Activated naive CD4-positive, alpha-beta T cell treated with anti-CD3 and anti-CD28 coated beads, Interleukin-2, amount 50 U/mL, for 72 hours (primary cell): ENCODE measurements at regions not wholly inside any gene's neighbourhood (a gene's known extent, or its start where the extent isn't known, plus 50 kb on each side); places are given as distances from the start of the nearest gene placed in this dataset.

Experiments used
- ATAC-seq, 2 donors: fragments of 150-1000 bp; cut with Tn5 transposase; 2 replicates each; pipeline ENCODE4 v1.10.0; 2021; ENCODE audit warnings: mild to moderate bottlenecking in 2 of 2, moderate library complexity in 2 of 2
- DNase-seq, 2 donors: peaks; one replicate each; pipeline ENCODE4 v3.0.0; 2021 to 2022; ENCODE audit warnings: low spot score in 2 of 2
- H3K27ac Mint-ChIP-seq, 2 donors: one replicate each; pipeline ENCODE4 v1.8.0; 2022; ENCODE audit warnings: mild to moderate bottlenecking in 2 of 2, mixed read lengths in 2 of 2
- H3K36me3 Mint-ChIP-seq, 2 donors: one replicate each; pipeline ENCODE4 v1.8.0; 2022; ENCODE audit warnings: mixed read lengths in 2 of 2
- H3K9me3 Mint-ChIP-seq, 2 donors: one replicate each; pipeline ENCODE4 v1.8.0; 2022; ENCODE audit warnings: mixed read lengths in 2 of 2

- no peak for ATAC-seq
- Mint-ChIP-seq H3K27ac (no peak overlapping the region), H3K36me3 (no peaks in the 10 kb centered on the region), H3K9me3 (peaks cover 0 to 9% of the 10 kb centered on the region in 2 donors)
- no peak for DNase-seq
Observed at GRCh38 chr12:127548123-127548553, 718.8 kb upstream of the TMEM132C start.

GRCh38 chr12:127550271-127550670, 716.7 kb upstream of the TMEM132C start:
- DNase-seq (no peak), ATAC-seq (no peak)
- Mint-ChIP-seq H3K36me3 (no peaks in the 10 kb centered on the region), H3K27ac (no peak overlapping the region), H3K9me3 (peaks cover 0 to 9% of the 10 kb centered on the region in 2 donors)

GRCh38 chr12:127552838-127553237, 714.1 kb upstream of the TMEM132C start:
- no peak for DNase-seq
- Mint-ChIP-seq H3K27ac (no peak overlapping the region), H3K9me3 (peaks cover 0 to 14% of the 10 kb centered on the region in 2 donors), H3K36me3 (peaks cover 4 to 6% of the 10 kb centered on the region in 2 donors)
- no peak for ATAC-seq

GRCh38 chr12:127555071-127555470, 711.9 kb upstream of the TMEM132C start:
- ATAC-seq (no peak), DNase-seq (no peak)
- H3K27ac Mint-ChIP-seq: no peak overlapping the region
- H3K36me3 Mint-ChIP-seq: peaks cover 4 to 19% of the 10 kb centered on the region in 2 donors
- peaks cover 15 to 24% of the 10 kb centered on the region in 2 donors for H3K9me3 Mint-ChIP-seq

- DNase-seq (no peak), ATAC-seq (no peak)
- H3K9me3 Mint-ChIP-seq: peaks cover 15 to 25% of the 10 kb centered on the region in 2 donors
- H3K27ac Mint-ChIP-seq: no peak overlapping the region
- peaks cover 4 to 19% of the 10 kb centered on the region in 2 donors for H3K36me3 Mint-ChIP-seq
Observed at GRCh38 chr12:127556231-127556886, 710.6 kb upstream of the TMEM132C start.

- Mint-ChIP-seq H3K36me3 (peaks cover 4 to 19% of the 10 kb centered on the region in 2 donors), H3K9me3 (peaks cover 15 to 19% of the 10 kb centered on the region in 2 donors), H3K27ac (no peak overlapping the region)
- DNase-seq: no peak
- no peak for ATAC-seq
Observed at GRCh38 chr12:127558361-127558760, 708.6 kb upstream of the TMEM132C start.

GRCh38 chr12:127559349-127560040, 707.5 kb upstream of the TMEM132C start:
- peak; percentile 95 to 98 for ATAC-seq

GRCh38 chr12:127560041-127560478, 706.9 kb upstream of the TMEM132C start:
- peaks cover 18 to 25% of the 10 kb centered on the region in 2 donors for H3K9me3 Mint-ChIP-seq
- ATAC-seq: peak in 1 of 2 donors; percentile 35
- DNase-seq: no peak
- peaks cover 10 to 24% of the 10 kb centered on the region in 2 donors for H3K36me3 Mint-ChIP-seq
- H3K27ac Mint-ChIP-seq: peak overlapping the region in 1 of 2 donors; percentile 68

More at GRCh38 chr12:127559349-127560040, 707.5 kb upstream of the TMEM132C start:
- Mint-ChIP-seq H3K9me3 (peaks cover 15 to 20% of the 10 kb centered on the region in 2 donors), H3K36me3 (peaks cover 5 to 19% of the 10 kb centered on the region in 2 donors), H3K27ac (peak overlapping the region; percentile 68 to 81)
- peak; percentile 67 to 69 for DNase-seq

GRCh38 chr12:127562816-127563215, 704.2 kb upstream of the TMEM132C start:
- Mint-ChIP-seq H3K9me3 (peaks cover 21 to 26% of the 10 kb centered on the region in 2 donors), H3K36me3 (peaks cover 5 to 20% of the 10 kb centered on the region in 2 donors), H3K27ac (no peak overlapping the region)
- no peak for DNase-seq
- no peak for ATAC-seq

- no peak for ATAC-seq
- DNase-seq: no peak
- Mint-ChIP-seq H3K9me3 (peaks cover 18 to 25% of the 10 kb centered on the region in 2 donors), H3K27ac (no peak overlapping the region), H3K36me3 (peaks cover 5 to 7% of the 10 kb centered on the region in 2 donors)
Observed at GRCh38 chr12:127565241-127565640, 701.7 kb upstream of the TMEM132C start.

GRCh38 chr12:127567531-127567930, 699.4 kb upstream of the TMEM132C start:
- Mint-ChIP-seq H3K9me3 (peaks cover 24 to 25% of the 10 kb centered on the region in 2 donors), H3K27ac (no peak overlapping the region), H3K36me3 (peaks cover 5 to 7% of the 10 kb centered on the region in 2 donors)
- DNase-seq (no peak), ATAC-seq (no peak)

GRCh38 chr12:127570387-127570786, 696.6 kb upstream of the TMEM132C start:
- no peak overlapping the region for H3K27ac Mint-ChIP-seq
- peaks cover 21 to 33% of the 10 kb centered on the region in 2 donors for H3K9me3 Mint-ChIP-seq
- DNase-seq (no peak), ATAC-seq (no peak)
- H3K36me3 Mint-ChIP-seq: peaks cover 0 to 4% of the 10 kb centered on the region in 2 donors

GRCh38 chr12:127570793-127571360, 696.1 kb upstream of the TMEM132C start:
- DNase-seq (no peak), ATAC-seq (no peak)
- Mint-ChIP-seq H3K27ac (no peak overlapping the region), H3K9me3 (peaks cover 21 to 34% of the 10 kb centered on the region in 2 donors), H3K36me3 (peaks cover 0 to 6% of the 10 kb centered on the region in 2 donors)

GRCh38 chr12:127571578-127571977, 695.4 kb upstream of the TMEM132C start:
- Mint-ChIP-seq H3K36me3 (peaks cover 0 to 6% of the 10 kb centered on the region in 2 donors), H3K9me3 (peaks cover 21 to 34% of the 10 kb centered on the region in 2 donors), H3K27ac (no peak overlapping the region)
- DNase-seq: no peak
- ATAC-seq: no peak

GRCh38 chr12:127579446-127579845, 687.5 kb upstream of the TMEM132C start:
- ATAC-seq: no peak

GRCh38 chr12:127582074-127582473, 684.9 kb upstream of the TMEM132C start:
- ATAC-seq: no peak
- DNase-seq: no peak
- Mint-ChIP-seq H3K9me3 (no peaks in the 10 kb centered on the region), H3K27ac (no peak overlapping the region), H3K36me3 (peaks cover 0 to 6% of the 10 kb centered on the region in 2 donors)

More at GRCh38 chr12:127579446-127579845, 687.5 kb upstream of the TMEM132C start:
- Mint-ChIP-seq H3K27ac (no peak overlapping the region), H3K36me3 (peaks cover 0 to 6% of the 10 kb centered on the region in 2 donors), H3K9me3 (peaks cover 0 to 7% of the 10 kb centered on the region in 2 donors)
- no peak for DNase-seq

- DNase-seq (no peak), ATAC-seq (no peak)
- Mint-ChIP-seq H3K36me3 (peaks cover 0 to 6% of the 10 kb centered on the region in 2 donors), H3K27ac (no peak overlapping the region), H3K9me3 (peaks cover 0 to 4% of the 10 kb centered on the region in 2 donors)
Observed at GRCh38 chr12:127583041-127583440, 683.9 kb upstream of the TMEM132C start.
